HG03354 (cell line): ENCODE measurements at regions not wholly inside any gene's neighbourhood (a gene's known extent, or its start where the extent isn't known, plus 50 kb on each side); places are given as distances from the start of the nearest gene placed in this dataset.

Experiments used
- ATAC-seq: cut with Tn5 transposase; IDR thresholded peaks from one replicate; pipeline ENCODE4 v1.9.1; 2021; ENCODE audit warnings: mild to moderate bottlenecking; ENCODE audit not compliant: unreplicated experiment, poor library complexity, severe bottlenecking

- ATAC-seq, result peak; percentile 76
Measured at GRCh38 chr15:31977812-31978661, 52.3 kb upstream of the CHRNA7 start.
